B cell (primary cell): ENCODE measurements at regions not wholly inside any gene's neighbourhood (a gene's known extent, or its start where the extent isn't known, plus 50 kb on each side); places are given as distances from the start of the nearest gene placed in this dataset.

Experiments used
- EZH2 ChIP-seq: IDR thresholded peaks from 2 replicates; pipeline ENCODE4 v1.6.1; 2012; ENCODE audit warnings: borderline replicate concordance, low read depth, mild to moderate bottlenecking, moderate library complexity, low read length; ENCODE audit not compliant: insufficient read depth, poor library complexity, severe bottlenecking
- TF ChIP-seq, protein P1 (sequence below): fragments of 200-600 bp; IDR thresholded peaks from one replicate; pipeline ENCODE4 v1.8.0; 2022; ENCODE audit warnings: antibody characterized with exemption, mild to moderate bottlenecking

DNA sequence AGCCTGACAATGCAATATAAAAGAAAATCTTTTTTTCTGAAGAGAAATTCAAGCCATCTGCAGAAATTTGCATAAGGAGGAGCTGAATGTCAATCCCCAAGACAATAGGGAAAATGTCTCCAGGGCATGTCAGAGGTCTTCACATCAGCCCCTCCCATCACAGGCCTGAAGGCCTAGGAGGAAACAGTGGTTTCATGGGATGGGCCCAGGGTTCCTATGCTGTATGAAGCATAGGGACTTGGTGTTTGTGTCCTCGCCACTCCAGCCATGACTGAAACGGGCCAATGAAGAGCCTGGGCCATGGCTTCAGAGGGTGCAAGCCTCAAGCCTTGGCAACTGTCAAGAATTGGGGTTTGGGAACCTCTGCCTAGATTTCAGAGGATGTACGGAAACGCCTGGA is 883.5 kb downstream of the UQCRFS1 start:
- TF ChIP-seq, protein P1, sequence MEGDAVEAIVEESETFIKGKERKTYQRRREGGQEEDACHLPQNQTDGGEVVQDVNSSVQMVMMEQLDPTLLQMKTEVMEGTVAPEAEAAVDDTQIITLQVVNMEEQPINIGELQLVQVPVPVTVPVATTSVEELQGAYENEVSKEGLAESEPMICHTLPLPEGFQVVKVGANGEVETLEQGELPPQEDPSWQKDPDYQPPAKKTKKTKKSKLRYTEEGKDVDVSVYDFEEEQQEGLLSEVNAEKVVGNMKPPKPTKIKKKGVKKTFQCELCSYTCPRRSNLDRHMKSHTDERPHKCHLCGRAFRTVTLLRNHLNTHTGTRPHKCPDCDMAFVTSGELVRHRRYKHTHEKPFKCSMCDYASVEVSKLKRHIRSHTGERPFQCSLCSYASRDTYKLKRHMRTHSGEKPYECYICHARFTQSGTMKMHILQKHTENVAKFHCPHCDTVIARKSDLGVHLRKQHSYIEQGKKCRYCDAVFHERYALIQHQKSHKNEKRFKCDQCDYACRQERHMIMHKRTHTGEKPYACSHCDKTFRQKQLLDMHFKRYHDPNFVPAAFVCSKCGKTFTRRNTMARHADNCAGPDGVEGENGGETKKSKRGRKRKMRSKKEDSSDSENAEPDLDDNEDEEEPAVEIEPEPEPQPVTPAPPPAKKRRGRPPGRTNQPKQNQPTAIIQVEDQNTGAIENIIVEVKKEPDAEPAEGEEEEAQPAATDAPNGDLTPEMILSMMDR: no peak
- TF ChIP-seq EZH2: no peak
